Fibroblast of villous mesenchyme (primary cell): ENCODE measurements at regions not wholly inside any gene's neighbourhood (a gene's known extent, or its start where the extent isn't known, plus 50 kb on each side); places are given as distances from the start of the nearest gene placed in this dataset.

ENCODE experiments used
- DNase-seq: peaks from one replicate; pipeline ENCODE4 v3.0.0-alpha.2; 2010; ENCODE audit warnings: low read depth
- H3K4me3 ChIP-seq: 2 replicates; pipeline ENCODE4 v1.5.1; 2011; ENCODE audit warnings: low read depth, mild to moderate bottlenecking, low read length
- CTCF ChIP-seq: IDR thresholded peaks from 2 replicates; pipeline ENCODE4 v1.5.1; 2012; ENCODE audit warnings: low read depth, mild to moderate bottlenecking, low read length; ENCODE audit not compliant: insufficient read depth

- no peak for DNase-seq
- no peak for TF ChIP-seq CTCF
- no peak overlapping the region for H3K4me3 ChIP-seq
Observed at GRCh38 chr13:52945348-52945747, 83.3 kb upstream of the OLFM4 start.

- no peak for DNase-seq
- H3K4me3 ChIP-seq, result no peak overlapping the region
- no peak for TF ChIP-seq CTCF
Observed at GRCh38 chr13:52944697-52945096, 83.9 kb upstream of the OLFM4 start.

- no peak for DNase-seq
- no peak for TF ChIP-seq CTCF
- H3K4me3 ChIP-seq, result no peak overlapping the region
Observed at GRCh38 chr13:52938065-52938464, 89.6 kb upstream of the PCDH8 start.

- H3K4me3 ChIP-seq, result no peak overlapping the region
- TF ChIP-seq CTCF, result no peak
- no peak for DNase-seq
Observed at GRCh38 chr13:52936806-52937205, 88.4 kb upstream of the PCDH8 start.

- no peak for DNase-seq
- no peak overlapping the region for H3K4me3 ChIP-seq
- TF ChIP-seq CTCF, result no peak
Observed at GRCh38 chr13:52934258-52934657, 85.8 kb upstream of the PCDH8 start.

GRCh38 chr13:52933547-52934210, 85.2 kb upstream of the PCDH8 start:
- no peak overlapping the region for H3K4me3 ChIP-seq
- no peak for DNase-seq
- no peak for TF ChIP-seq CTCF

- DNase-seq, result no peak
- TF ChIP-seq CTCF, result no peak
Observed at GRCh38 chr13:52933099-52933498, 84.7 kb upstream of the PCDH8 start.

More at GRCh38 chr13:52933099-52933498, 84.7 kb upstream of the PCDH8 start:
- H3K4me3 ChIP-seq, result no peak overlapping the region
